Activated CD4-positive, CD25-positive, alpha-beta regulatory T cell treated with anti-CD3 and anti-CD28 coated beads, Interleukin-2, amount 50 U/mL, for 72 hours (primary cell): ENCODE measurements at regions not wholly inside any gene's neighbourhood (a gene's known extent, or its start where the extent isn't known, plus 50 kb on each side); places are given as distances from the start of the nearest gene placed in this dataset.

Source experiments
- DNase-seq: peaks from one replicate; pipeline ENCODE4 v3.0.0; 2021

DNA sequence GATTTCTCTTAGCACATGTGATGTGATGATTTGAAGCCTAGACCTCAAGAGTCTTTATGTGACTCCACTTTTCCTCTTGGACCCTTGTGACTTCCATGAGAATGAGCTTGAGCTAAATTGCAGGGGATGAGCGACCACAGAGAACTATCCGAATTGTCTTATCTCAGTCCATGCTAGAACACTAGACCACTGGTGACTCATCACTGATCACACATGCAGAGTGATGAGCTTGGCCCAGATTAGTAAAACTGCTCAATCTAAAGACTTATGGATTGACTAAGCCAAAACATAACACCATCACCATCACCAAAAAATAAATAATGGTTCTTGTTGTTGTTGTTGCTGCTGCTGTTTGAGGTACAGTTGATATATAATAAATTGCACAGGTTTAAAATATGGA lies 114.1 kb upstream of the CFAP20DC start:
- DNase-seq: no peak

DNA sequence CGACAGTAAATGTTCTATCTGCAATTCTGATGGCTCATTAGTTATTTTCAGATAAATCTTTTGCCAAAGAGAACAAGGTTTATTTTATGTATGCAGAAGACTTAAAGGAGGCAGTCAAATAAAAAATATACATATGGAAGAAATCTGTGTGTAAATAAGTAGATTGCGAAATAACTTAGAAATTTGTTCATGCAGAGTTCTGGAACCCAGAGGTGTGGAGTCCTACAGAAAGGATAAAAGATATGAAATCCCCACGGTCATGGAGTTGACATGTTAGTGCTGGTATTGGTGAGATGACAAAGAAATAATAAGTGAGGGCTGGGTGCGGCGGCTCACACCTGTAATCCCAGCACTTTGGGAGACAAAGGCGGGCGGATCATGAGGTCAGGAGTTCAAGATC lies 111.2 kb upstream of the CFAP20DC start:
- no peak for DNase-seq

DNA sequence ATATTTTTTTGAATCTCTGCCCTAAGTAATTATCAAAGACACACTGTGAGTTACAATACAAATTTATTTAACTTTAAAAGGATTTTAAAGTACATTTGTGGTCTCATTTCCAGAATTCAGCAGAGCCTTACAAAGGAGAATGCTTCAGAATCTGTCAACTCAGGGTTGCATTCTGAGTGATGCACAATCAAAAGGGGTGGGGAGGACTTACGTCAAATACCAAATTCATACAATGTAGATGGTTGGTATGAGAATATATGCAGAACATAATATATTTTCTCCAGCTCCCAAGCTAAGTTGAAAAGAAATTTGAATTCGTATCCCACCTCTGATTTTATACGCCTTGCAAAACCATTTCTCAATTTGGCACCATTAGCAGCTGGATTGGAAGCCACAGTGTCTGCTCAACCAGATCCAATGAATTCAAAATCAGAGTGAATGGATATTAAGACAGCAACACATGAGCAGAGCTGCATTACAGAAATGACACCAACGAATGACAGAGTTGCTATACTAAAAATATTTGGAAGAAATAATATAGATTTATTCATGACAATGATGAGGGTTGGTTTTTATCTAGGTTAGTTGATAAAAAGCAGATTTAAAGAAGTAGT lies 110.4 kb upstream of the CFAP20DC start:
- DNase-seq: no peak

DNA sequence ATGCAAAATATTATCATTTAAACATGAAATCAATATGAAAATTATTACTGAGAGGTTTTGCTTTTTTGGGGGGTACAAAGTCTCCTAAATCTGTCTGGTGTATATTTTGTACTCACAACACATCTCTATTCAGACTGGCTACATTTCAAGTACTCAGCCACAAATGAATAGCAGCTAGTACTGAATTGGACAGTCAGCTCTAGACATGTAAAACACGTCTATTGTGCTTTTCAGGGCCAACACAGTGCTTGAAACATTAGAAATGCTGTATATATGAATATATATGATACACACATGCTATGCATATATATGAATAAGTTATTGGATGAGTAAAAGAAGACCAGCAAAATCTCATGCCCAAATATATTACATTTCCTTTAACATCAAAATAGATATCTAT lies 103.8 kb upstream of the CFAP20DC start:
- DNase-seq: no peak

DNA sequence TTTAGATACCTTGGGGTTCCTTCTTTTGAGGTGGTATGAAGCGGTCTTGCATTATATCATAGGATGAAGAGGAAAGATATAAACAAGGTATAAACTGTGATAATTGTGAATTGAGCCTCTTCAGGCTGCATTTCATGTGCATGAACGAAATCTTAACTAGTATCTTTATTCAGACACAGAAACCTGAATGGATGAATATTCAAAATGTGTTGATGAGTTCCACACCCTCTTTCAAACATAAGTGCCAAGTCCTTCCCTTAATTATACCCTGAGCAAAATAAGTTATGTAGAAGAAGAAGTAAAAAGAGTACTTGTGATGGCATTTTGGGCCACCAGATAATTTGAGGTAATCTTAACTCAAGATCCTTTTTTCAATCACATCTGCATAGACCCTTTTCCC lies 103.1 kb upstream of the CFAP20DC start:
- no peak for DNase-seq

DNA sequence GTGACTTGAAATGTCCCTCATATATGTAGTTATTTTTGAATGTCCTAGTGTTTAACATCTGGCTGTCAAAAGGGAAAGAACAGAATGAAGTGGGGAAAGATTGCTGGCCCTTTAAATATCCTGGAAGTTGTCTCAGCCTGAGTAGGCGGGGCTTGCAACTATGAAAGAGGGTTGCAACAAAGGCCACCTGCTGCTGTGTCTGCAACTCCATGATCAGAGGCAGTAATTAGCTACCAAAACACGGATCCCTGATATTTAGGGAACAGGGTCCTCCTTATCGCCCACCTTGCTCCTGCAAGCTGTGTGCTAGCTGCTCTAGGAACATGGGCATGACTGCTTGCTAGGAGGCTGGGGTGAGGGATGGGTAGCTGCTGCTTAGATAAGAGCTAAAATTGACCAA lies 100.2 kb upstream of the CFAP20DC start:
- DNase-seq: no peak

DNA sequence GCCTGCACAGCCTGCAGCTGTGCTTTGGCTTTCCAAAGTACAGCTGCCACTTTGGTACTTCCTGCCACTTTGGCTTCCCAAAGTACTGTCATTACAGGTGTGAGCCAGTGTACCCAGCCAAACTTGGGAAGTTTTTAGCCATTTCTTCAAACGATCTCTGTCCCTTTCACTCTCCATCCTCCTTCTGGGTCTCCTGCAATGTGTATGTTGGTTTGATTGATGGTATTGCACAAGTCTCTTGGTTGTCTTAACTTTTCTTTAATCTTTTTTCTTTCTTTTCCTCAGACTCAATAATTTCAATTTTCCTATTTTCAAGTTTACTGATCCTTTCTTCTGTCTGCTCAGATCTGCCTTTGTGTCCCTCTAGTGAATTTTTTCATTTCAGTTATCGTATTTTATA lies 99.3 kb upstream of the CFAP20DC start:
- DNase-seq: no peak

DNA sequence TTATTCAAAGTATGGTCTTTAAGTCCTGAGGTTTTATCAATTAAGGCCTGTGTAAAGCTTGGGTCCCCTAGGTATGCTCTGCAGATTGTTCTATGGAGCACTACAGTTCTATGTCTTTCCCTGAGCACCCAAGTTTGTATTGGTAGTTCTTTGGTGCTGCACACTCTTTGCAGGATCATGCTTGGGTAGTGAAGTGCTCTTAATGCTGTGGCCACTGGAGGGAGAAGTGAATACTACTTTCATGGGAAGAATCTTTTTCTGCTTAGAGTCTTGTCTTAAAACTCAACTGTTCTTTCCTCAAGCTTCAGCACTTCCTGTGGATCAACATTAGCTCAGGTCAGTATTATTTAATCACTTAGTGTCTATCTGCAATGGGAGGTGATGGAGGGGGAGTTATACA lies 93.6 kb upstream of the CFAP20DC start:
- DNase-seq: no peak

DNA sequence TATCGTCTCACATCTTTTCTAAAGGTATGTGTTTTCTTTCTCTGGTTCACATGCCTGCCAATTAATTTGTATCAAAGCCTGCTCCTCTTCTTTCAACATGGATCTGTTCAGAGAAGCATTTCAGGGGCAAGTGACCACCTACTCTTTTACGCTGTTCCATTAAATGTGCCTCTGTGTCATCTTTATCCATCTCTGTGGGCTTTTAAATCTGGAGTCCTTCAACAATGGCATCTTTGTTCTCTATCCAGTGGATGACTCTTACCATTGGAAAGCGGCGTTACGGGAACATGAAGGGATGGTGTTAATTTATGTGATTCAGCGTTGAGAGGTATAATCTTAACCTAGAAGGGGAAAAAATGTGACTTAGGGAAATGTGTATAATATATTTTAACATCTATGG lies 92.7 kb upstream of the CFAP20DC start:
- DNase-seq: no peak

DNA sequence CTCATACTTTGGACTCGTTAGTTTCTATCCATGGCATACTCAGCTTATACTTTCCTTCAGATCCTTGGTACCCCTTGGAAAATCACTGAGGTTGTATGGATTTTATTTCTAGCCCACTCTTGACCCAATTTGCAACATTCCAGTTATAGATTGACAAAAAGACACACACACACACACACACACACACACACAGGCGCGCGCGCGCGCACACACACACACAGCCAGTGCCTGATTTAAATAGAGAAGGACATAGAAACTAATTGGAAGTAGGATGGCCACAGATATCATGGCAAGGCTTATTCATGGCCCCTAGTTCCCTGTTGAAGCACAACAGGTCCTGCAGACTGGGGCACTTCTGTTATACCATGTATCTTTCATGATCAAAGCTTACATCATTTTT lies 89.1 kb upstream of the CFAP20DC start:
- DNase-seq: no peak

DNA sequence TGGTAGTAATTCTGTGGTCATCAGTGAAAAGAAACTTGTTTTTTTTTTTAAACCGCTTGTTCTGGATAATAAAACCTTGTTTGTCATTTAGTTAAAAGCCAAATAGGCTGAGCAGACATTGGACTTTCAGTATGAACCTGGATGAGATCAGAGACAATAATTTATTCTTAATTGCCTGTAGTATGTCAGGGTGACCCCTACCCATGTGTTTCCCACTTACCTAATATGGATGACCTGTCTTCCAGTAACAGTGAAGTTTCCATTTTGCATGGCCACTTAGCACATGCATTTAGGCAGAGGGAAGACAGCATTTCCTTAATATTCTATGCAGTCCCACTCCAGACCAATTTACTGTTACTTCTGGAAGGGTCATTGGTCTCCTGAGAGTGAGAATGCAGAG lies 87.6 kb upstream of the CFAP20DC start:
- no peak for DNase-seq

DNA sequence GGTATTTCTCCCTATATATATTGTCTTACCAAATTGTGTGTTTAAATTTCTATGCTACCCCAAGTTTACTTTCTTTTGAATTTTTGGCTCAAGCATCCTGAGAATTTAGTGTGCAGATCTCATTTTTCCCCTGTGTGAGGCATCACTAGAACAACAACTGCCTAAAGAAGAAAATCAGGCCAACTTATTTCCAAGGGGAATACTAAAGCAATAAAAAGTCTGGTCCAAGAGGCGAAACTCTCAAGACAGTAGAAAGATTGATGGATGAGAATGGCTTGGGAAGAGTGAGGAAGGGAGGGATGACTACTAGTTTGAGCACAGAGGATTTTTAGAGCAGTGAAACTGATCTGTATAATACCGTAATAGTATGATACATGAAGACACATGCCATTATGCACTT lies 86.3 kb upstream of the CFAP20DC start:
- DNase-seq: no peak

DNA sequence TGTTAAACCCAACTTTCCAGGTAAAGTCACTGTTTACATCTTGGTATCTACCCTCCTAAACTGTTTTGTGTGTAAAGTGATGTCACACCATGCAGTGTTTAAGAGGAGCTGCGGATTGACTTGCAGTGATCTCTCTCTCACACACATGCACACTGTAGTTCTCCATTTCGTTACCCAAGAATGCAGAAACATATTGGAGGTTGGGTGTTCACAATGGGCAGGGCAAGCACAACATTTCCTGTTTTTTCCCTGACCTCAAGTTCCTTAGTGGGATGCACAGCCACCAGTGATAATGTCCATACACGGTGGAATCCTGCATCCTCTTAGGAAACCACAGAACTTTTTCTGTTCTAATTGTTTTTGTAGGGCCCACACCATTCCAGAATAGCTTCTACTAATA lies 85.3 kb upstream of the CFAP20DC start:
- DNase-seq: no peak

DNA sequence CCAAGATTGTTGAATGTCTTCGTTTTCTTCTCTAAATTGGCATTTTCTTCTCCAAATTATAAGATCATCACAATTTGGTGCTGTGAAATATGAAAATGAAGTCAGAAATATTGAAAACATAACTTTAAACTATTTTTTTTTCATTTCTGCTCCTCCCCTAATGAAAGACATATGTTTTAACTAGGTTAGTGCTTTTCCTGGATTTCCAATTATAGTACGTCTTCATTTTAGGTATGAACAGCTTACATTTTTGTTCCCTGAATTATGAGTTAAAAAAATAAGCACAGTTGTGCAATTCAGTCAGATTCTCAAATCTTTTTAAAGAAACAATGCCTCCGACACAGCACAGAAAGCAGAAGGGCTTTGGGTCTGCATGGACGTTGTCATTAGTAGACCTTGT lies 83.5 kb upstream of the CFAP20DC start:
- DNase-seq: no peak

DNA sequence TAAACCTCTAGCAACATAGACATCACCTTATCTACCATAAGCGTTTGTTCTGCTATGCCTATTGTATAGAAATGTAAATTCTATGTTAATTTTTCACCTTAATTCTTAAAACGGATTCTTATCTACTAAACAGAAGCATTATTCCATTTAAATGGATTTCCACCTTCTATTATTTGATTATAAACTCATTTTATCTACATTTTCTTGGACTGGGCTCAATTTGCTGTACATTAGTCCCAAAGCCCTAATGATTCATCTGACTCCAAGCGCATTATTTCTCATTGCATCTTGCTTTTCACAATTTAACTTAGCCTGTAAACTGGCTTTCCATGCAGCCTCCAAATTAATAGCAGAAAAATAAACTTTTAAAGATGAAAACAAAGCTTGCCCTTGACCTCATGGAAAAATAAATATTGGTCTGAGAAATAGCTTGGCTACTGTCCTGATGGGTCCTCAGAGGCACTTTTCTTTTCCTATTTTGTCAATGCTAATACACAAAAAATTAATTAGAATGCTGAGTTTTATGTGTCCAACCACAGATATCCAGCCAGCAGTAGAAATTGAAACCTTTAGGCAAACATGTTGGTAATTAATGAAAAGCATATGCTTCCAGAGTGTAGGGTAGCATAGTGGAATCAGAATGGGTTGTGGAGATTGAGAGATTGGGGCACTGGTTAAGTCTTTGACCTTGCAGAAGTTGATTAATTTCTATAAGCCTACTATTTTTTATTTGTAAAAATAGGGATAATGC lies 81.4 kb upstream of the CFAP20DC start:
- DNase-seq: no peak

DNA sequence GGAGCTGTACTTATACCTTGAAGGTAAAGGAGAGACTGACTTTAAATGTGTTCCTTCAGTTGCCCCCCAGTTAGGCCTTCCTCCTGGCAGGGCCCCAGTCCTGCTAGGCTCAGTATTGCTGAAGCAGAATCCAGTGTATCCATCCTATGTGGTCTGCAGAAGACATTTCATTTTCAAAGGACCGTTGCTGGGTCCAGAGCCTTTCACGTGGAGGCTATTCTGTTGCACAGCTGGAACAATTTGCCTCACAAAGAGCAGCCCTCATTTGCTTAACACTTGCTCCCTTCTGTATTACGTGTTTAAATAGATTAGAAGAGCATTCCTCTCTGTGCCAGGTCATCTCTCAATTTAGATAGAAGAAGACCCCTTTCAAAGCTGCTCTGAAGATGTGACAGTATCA lies 78.9 kb upstream of the CFAP20DC start:
- no peak for DNase-seq

DNA sequence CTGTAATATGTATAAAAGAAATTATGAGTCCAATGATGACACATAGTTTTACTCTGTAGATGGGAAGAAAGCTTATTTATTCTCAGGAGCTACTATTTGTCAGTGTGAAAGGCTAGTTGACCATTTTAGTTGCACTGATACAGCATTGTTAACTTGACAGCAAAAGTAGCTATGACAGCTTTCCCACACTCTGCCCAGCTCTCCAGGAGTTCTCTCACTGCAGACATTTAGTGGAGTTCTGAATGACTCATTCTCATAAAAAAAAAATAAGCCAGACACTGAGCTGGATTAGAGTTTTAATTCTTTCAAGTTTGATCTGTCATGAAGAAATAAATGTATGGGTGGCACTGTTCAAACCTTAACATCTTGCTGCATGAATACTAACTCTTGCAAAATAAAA lies 77.2 kb upstream of the CFAP20DC start:
- DNase-seq: no peak

DNA sequence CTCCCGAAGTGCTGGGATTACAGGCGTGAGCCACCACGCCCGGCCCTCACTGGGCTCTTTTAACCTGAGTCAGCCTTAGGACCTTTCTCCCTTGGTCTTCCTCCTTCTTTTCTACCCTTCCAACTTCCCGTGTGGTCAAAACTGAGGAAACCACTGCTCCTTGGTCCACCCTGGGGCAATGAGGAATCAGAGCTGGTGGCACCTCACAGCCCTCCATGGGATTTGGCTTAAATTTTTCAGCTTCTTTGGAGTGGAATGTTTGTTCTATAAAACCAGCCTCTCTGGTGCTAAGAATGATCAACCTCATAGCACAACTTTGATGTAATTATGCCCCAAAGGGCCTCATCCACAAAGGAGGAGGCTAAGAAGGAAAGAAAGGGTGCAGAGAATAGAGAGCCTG lies 76.6 kb upstream of the CFAP20DC start:
- no peak for DNase-seq

DNA sequence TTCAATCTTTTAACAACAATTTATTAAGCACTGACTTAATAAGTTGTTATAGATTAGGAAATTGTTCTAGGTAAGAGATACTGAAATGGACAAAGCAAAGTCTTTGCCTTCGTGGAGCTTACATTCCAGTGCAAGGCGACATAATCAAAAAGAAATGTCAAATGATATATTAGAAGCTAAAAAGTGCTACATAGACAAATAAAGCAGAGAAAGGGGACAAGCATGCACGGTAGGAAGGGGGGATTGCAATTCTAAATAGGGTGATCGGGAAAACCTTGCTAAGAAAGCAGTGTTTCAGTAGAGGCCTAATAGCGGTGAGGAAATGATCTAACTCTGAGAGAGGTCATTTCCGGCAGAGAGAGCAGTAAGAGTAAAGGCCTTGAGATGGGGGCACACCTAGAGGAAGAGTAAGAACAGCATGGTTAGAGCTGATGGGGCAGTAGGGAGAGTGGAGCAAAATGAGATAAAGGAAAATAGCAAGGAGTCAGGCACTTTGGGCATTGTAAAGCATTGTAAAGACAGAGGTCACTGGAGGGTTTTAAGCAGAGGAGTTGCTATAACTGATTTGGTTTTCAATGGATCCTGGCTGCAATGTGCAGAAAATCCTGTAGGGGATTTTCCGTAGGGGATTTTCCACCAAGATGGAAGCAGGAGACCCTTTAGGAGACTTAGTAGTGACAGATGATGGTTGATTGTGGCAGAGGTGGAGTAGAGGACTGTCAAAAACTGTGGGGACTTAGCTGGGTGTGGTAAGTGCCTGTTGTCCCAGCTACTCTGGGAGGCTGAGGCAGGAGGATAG lies 71.7 kb upstream of the CFAP20DC start:
- no peak for DNase-seq

DNA sequence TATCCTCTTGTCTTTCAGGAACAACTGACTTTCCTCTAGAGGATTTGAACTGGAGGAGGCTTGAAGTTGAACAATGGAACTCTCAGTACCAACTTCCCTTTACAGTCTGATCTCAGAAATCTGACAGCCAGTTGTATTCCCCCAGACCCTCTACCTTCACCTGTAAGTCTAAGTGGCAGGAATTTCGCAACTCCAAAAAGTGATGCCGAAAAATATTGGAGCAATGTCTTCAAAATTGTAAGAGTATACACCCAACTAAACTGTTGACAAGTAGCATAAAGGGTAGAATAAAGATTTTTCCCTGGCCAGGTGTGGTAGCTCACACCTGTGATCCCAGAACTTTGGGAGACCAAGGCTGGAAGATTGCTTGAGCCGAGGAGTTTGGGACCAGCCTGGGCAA lies 69.1 kb upstream of the CFAP20DC start:
- no peak for DNase-seq

DNA sequence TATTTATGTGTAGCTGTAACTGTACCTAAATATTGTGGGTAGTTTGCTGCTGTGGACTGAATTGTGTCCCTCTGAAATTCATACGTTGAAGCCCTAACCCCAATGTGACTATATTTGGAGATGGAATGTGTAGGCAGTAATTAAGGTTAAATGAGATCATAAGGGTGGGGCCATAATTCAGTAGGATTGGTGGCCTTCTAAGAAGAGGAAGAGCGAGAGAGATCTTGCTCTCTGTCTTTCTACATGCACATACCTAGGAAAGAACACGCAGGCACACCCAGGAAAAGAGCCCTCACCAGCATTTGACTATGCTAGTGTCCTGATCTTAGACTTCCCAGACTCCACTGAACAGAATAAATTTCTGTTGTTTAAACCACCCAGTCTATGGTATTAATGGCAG lies 67.6 kb upstream of the CFAP20DC start:
- no peak for DNase-seq

DNA sequence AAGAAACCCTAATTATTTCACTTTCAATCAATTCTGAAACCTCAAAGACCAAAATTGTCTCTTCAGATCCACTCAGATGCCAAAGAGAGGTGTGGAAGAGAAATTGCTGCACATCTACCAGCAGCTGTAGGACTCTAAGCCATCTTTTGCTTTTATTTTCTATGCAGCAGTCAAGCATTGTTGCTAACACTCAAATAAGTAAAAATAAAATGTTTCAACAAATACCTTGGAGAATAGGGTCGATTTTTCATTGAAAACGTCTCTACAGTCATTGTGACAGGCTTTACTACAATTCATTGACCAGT lies 66.4 kb upstream of the CFAP20DC start:
- no peak for DNase-seq

DNA sequence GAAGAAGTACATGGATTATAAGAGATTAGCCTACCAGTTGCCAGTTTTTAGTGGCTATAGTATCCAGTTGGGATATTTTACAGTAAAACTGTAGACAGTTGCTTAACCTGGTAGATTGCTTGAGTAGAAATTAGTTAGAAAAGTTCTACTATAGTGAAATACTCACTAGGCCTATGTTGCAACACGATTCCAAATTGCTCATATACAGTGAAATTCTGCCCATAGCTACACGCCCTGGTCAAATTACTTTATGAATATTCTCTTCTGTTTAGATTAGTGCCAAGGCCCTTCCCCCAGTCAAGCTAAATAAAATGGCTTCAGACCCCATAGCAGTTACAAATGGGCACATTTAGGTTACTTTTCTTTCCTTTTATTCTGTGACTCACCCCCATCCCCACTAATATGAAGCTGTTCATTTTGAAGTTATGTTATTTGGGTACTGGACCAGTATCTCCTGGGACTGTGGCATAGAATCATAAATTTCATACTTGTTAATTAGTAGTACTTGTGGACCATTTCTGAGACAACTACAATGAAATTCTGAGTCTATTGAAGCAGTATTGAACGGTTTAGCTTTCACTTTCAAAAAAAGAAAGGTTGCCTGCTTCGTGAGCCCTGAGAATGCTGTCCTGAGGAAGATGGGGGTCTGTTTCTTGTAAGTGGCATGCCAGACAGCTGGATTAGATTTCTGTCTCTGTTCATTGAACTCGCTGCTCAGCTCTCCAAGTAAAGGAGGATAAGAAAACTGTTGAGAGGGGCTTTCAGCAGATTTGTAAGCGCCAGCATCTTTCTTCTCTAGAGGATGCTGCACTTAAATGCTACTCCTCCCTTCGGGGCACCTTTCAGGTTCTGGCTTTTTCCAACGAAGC lies 65.8 kb upstream of the CFAP20DC start:
- DNase-seq: no peak
